ENCODE measurements at regions not wholly inside any gene's neighbourhood (a gene's known extent, or its start where the extent isn't known, plus 50 kb on each side); places are given as distances from the start of the nearest gene placed in this dataset.
"Not testable (repeated sequence)": the region's sequence is repeated elsewhere in the genome, so short reads cannot be mapped to it uniquely, and the experiment has no call there.

- H3K27me3 Mint-ChIP-seq (ENCODE audit: low read depth in 3 of 3); H3K27ac Mint-ChIP-seq: not testable (repeated sequence)
- H3K9me3 Mint-ChIP-seq, result peaks cover 6 to 23% (median 9%) of the 10 kb centered on the region in 6 donors
Observed at GRCh38 chr12:38123028-38123427, 193.5 kb upstream of the ALG10B start.

GRCh38 chr12:38123566-38124246, 192.9 kb upstream of the ALG10B start:
- H3K27me3 Mint-ChIP-seq (ENCODE audit: low read depth in 3 of 3), result peaks cover 0 to 1% (median under 1%) of the 10 kb centered on the region in 3 donors
- no peak overlapping the region for H3K27ac Mint-ChIP-seq
- DNase-seq, result no peak
- no peak overlapping the region for H3K4me3 Mint-ChIP-seq
- H3K4me1 Mint-ChIP-seq, result no peaks in the 10 kb centered on the region
- H3K9me3 Mint-ChIP-seq, result peaks cover 6 to 19% (median 7%) of the 10 kb centered on the region in 6 donors
- no peaks in the 10 kb centered on the region for H3K36me3 Mint-ChIP-seq

More at GRCh38 chr12:38123028-38123427, 193.5 kb upstream of the ALG10B start:
- H3K4me1 Mint-ChIP-seq, H3K4me3 Mint-ChIP-seq, H3K36me3 Mint-ChIP-seq, DNase-seq: not testable (repeated sequence)

GRCh38 chr12:38124247-38125012, 192.1 kb upstream of the ALG10B start:
- Mint-ChIP-seq H3K4me3 (no peak overlapping the region), H3K27me3 (ENCODE audit: low read depth in 3 of 3) (peaks cover 0 to 1% (median 0%) of the 10 kb centered on the region in 3 donors), H3K27ac (no peak overlapping the region), H3K4me1 (no peaks in the 10 kb centered on the region), H3K9me3 (peaks cover 6 to 16% (median 7%) of the 10 kb centered on the region in 6 donors), H3K36me3 (no peaks in the 10 kb centered on the region)
- DNase-seq, result no peak

GRCh38 chr12:38132139-38132538, 184.4 kb upstream of the ALG10B start:
- Mint-ChIP-seq H3K4me3 (no peak overlapping the region), H3K27me3 (ENCODE audit: low read depth in 3 of 3) (peaks cover 0 to 6% (median 3%) of the 10 kb centered on the region in 3 donors), H3K4me1 (no peaks in the 10 kb centered on the region), H3K9me3 (peaks cover 0 to 3% (median 0%) of the 10 kb centered on the region in 6 donors), H3K36me3 (no peaks in the 10 kb centered on the region), H3K27ac (no peak overlapping the region)
- no peak for DNase-seq

- no peak overlapping the region for H3K4me3 Mint-ChIP-seq
- H3K36me3 Mint-ChIP-seq, result no peaks in the 10 kb centered on the region
- H3K27me3 Mint-ChIP-seq (ENCODE audit: low read depth in 3 of 3), result peaks cover 1 to 11% (median 7%) of the 10 kb centered on the region in 3 donors
- peaks cover 0 to 2% (median 0%) of the 10 kb centered on the region in 6 donors for H3K9me3 Mint-ChIP-seq
- no peak overlapping the region for H3K27ac Mint-ChIP-seq
- DNase-seq, result no peak
- peaks cover 8% of the 10 kb centered on the region in 2 donors for H3K4me1 Mint-ChIP-seq
Observed at GRCh38 chr12:38137287-38137686, 179.3 kb upstream of the ALG10B start.

- DNase-seq, result no peak
- H3K36me3 Mint-ChIP-seq, result no peaks in the 10 kb centered on the region
- H3K4me1 Mint-ChIP-seq, result peaks cover 8% of the 10 kb centered on the region in 2 donors
- H3K27ac Mint-ChIP-seq, result no peak overlapping the region
- H3K27me3 Mint-ChIP-seq (ENCODE audit: low read depth in 3 of 3), result peaks cover 1 to 11% (median 7%) of the 10 kb centered on the region in 3 donors
- no peak overlapping the region for H3K4me3 Mint-ChIP-seq
- H3K9me3 Mint-ChIP-seq, result peaks cover 0 to 2% (median 0%) of the 10 kb centered on the region in 6 donors
Observed at GRCh38 chr12:38137716-38138115, 178.9 kb upstream of the ALG10B start.

- peak overlapping the region in 3 of 6 donors; percentile 28 to 81 (median 76) for H3K27ac Mint-ChIP-seq
- H3K36me3 Mint-ChIP-seq, result no peaks in the 10 kb centered on the region
- H3K27me3 Mint-ChIP-seq (ENCODE audit: low read depth in 3 of 3), result peaks cover 1 to 11% (median 7%) of the 10 kb centered on the region in 3 donors
- peaks cover 8% of the 10 kb centered on the region in 2 donors for H3K4me1 Mint-ChIP-seq
- H3K9me3 Mint-ChIP-seq, result peaks cover 0 to 2% (median 0%) of the 10 kb centered on the region in 6 donors
- peak overlapping the region; percentile 50 to 80 (median 76) for H3K4me3 Mint-ChIP-seq
- peak; percentile 47 to 58 (median 56) for DNase-seq
Observed at GRCh38 chr12:38138225-38139221, 178.1 kb upstream of the ALG10B start.

GRCh38 chr12:38139456-38139855, 177.1 kb upstream of the ALG10B start:
- DNase-seq, result no peak
- peaks cover 1 to 10% (median 7%) of the 10 kb centered on the region in 3 donors for H3K27me3 Mint-ChIP-seq (ENCODE audit: low read depth in 3 of 3)
- H3K36me3 Mint-ChIP-seq, result no peaks in the 10 kb centered on the region
- peak overlapping the region in 1 of 5 donors; percentile 2 for H3K4me3 Mint-ChIP-seq
- no peaks in the 10 kb centered on the region for H3K9me3 Mint-ChIP-seq
- H3K27ac Mint-ChIP-seq, result no peak overlapping the region
- peaks cover 8% of the 10 kb centered on the region in 2 donors for H3K4me1 Mint-ChIP-seq

GRCh38 chr12:38141239-38141638, 175.3 kb upstream of the ALG10B start:
- no peaks in the 10 kb centered on the region for H3K9me3 Mint-ChIP-seq
- DNase-seq, result no peak
- no peaks in the 10 kb centered on the region for H3K36me3 Mint-ChIP-seq
- H3K4me3 Mint-ChIP-seq, result no peak overlapping the region
- peaks cover 1 to 8% (median 7%) of the 10 kb centered on the region in 3 donors for H3K27me3 Mint-ChIP-seq (ENCODE audit: low read depth in 3 of 3)
- H3K4me1 Mint-ChIP-seq, result peaks cover 8% of the 10 kb centered on the region in 2 donors
- H3K27ac Mint-ChIP-seq, result no peak overlapping the region

- no peak overlapping the region for H3K27ac Mint-ChIP-seq
- H3K27me3 Mint-ChIP-seq (ENCODE audit: low read depth in 3 of 3), result peaks cover 1 to 8% (median 7%) of the 10 kb centered on the region in 3 donors
- H3K4me1 Mint-ChIP-seq, result peaks cover 8% of the 10 kb centered on the region in 2 donors
- no peaks in the 10 kb centered on the region for H3K36me3 Mint-ChIP-seq
- H3K4me3 Mint-ChIP-seq, result no peak overlapping the region
- no peak for DNase-seq
- H3K9me3 Mint-ChIP-seq, result peaks cover 0 to 3% (median 0%) of the 10 kb centered on the region in 6 donors
Observed at GRCh38 chr12:38141861-38142260, 174.7 kb upstream of the ALG10B start.

GRCh38 chr12:38142974-38143373, 173.6 kb upstream of the ALG10B start:
- peaks cover 0 to 10% (median 3%) of the 10 kb centered on the region in 6 donors for H3K9me3 Mint-ChIP-seq

GRCh38 chr12:38144049-38144448, 172.5 kb upstream of the ALG10B start:
- Mint-ChIP-seq H3K36me3 (no peaks in the 10 kb centered on the region), H3K27ac (no peak overlapping the region)

More at GRCh38 chr12:38142974-38143373, 173.6 kb upstream of the ALG10B start:
- H3K36me3 Mint-ChIP-seq, result no peaks in the 10 kb centered on the region
- peaks cover 1 to 8% (median 7%) of the 10 kb centered on the region in 3 donors for H3K27me3 Mint-ChIP-seq (ENCODE audit: low read depth in 3 of 3)
- H3K4me1 Mint-ChIP-seq, result peaks cover 8% of the 10 kb centered on the region in 2 donors
- no peak for DNase-seq
- no peak overlapping the region for H3K27ac Mint-ChIP-seq
- H3K4me3 Mint-ChIP-seq, result no peak overlapping the region

More at GRCh38 chr12:38144049-38144448, 172.5 kb upstream of the ALG10B start:
- H3K9me3 Mint-ChIP-seq, result peaks cover 0 to 17% (median 6%) of the 10 kb centered on the region in 6 donors
- H3K4me1 Mint-ChIP-seq, result peaks cover under 1% of the 10 kb centered on the region in 2 donors
- no peak overlapping the region for H3K4me3 Mint-ChIP-seq
- DNase-seq, result no peak
- peaks cover under 1 to 6% (median 1%) of the 10 kb centered on the region in 3 donors for H3K27me3 Mint-ChIP-seq (ENCODE audit: low read depth in 3 of 3)

Data from immature natural killer cell (primary cell).